Prostate gland (tissue), 2 donors: ENCODE measurements at regions not wholly inside any gene's neighbourhood (a gene's known extent, or its start where the extent isn't known, plus 50 kb on each side); places are given as distances from the start of the nearest gene placed in this dataset.

Experiments
- DNase-seq: peaks from one replicate; pipeline ENCODE4 v3.0.0-alpha.2; 2019; ENCODE audit warnings: low spot score
- H3K27ac ChIP-seq, 2 donors: fragments of 200-600 bp; sonication (generic); 2 replicates each; pipeline ENCODE4 v1.5.1; 2017 to 2019
- H3K27me3 ChIP-seq: fragments of 200-600 bp; sonication (generic); replicated peaks from 2 replicates; pipeline ENCODE4 v1.5.1; 2019; ENCODE audit not compliant: insufficient read depth
- H3K36me3 ChIP-seq, 2 donors: fragments of 200-600 bp; sonication (generic); 1 replicate in 1 of 2; 2 replicates in 1 of 2; pipeline versions ENCODE4 v1.5.1 to v1.8.1; 2017 to 2019
- H3K4me1 ChIP-seq: fragments of 200-600 bp; sonication (generic); replicated peaks from 2 replicates; pipeline ENCODE4 v1.5.1; 2019
- H3K4me3 ChIP-seq, 2 donors: fragments of 200-600 bp; sonication (generic); 2 replicates each; pipeline ENCODE4 v1.5.1; 2017 to 2019
- H3K9me3 ChIP-seq: fragments of 200-600 bp; sonication (generic); 2 replicates; pipeline ENCODE4 v1.5.1; 2017
- CTCF ChIP-seq, 4 experiments: fragments of 200-600 bp in 2 of 4; fragments of 450-650 bp in 2 of 4; sonication (generic) in 2 of 4; IDR thresholded peaks; 1 replicate in 3 of 4; 2 replicates in 1 of 4; pipeline ENCODE4 v1.5.1; 2016 to 2019; ENCODE audit warnings: antibody characterized with exemption in 4 of 4, mild to moderate bottlenecking in 2 of 4, moderate library complexity in 2 of 4
- POLR2A ChIP-seq: fragments of 450-650 bp; IDR thresholded peaks from one replicate; pipeline ENCODE4 v1.6.1; 2016; ENCODE audit warnings: antibody characterized with exemption, mild to moderate bottlenecking
- POLR2AphosphoS5 ChIP-seq: sonication (generic); formaldehyde crosslinking; IDR thresholded peaks from one replicate; pipeline ENCODE4 v1.6.1; 2017; ENCODE audit warnings: antibody characterized with exemption
- WGBS: methylation state at CpG from one replicate; pipeline ENCODE4 v1.1.5; 2018; 5-methylcytosine and 5-hydroxymethylcytosine counted together
- intact Hi-C: fragments of 100-400 bp; cut with DNase I; formaldehyde crosslinking; loops from one replicate; pipeline ENCODE4 v1.14.2; 2022

GRCh38 chr1:239792157-239792556 is 299.5 kb upstream of the FMN2 start:
- H3K36me3 ChIP-seq = no peaks in the 10 kb centered on the region
- H3K27me3 ChIP-seq = no peaks in the 10 kb centered on the region
- intact Hi-C loops = no loop called here
- no peaks in the 10 kb centered on the region for H3K9me3 ChIP-seq
- no peaks in the 10 kb centered on the region for H3K4me1 ChIP-seq
- no peak overlapping the region for H3K27ac ChIP-seq
- DNase-seq = no peak
- H3K4me3 ChIP-seq = no peak overlapping the region
- TF ChIP-seq CTCF (IDR thresholded peaks at IDR 0.05) (no peak), POLR2A (no peak), POLR2AphosphoS5 (no peak)

GRCh38 chr1:239795304-239795703 is 296.4 kb upstream of the FMN2 start:
- Histone ChIP-seq H3K4me1 (no peaks in the 10 kb centered on the region), H3K9me3 (no peaks in the 10 kb centered on the region), H3K36me3 (no peaks in the 10 kb centered on the region), H3K4me3 (no peak overlapping the region), H3K27me3 (no peaks in the 10 kb centered on the region), H3K27ac (no peak overlapping the region)
- intact Hi-C loops = no loop called here
- DNase-seq = no peak
- WGBS = 34% methylated on average over 3 of the region's 3 CpGs
- TF ChIP-seq CTCF (IDR thresholded peaks at IDR 0.05) (no peak), POLR2A (no peak), POLR2AphosphoS5 (no peak)

GRCh38 chr1:239799617-239800016 is 292.1 kb upstream of the FMN2 start:
- H3K4me3 ChIP-seq = no peak overlapping the region
- intact Hi-C loops = no loop called here
- no peak for DNase-seq
- no peaks in the 10 kb centered on the region for H3K4me1 ChIP-seq
- WGBS = 72% methylated on average over 3 of the region's 3 CpGs
- no peak overlapping the region for H3K27ac ChIP-seq
- H3K27me3 ChIP-seq = no peaks in the 10 kb centered on the region
- no peaks in the 10 kb centered on the region for H3K36me3 ChIP-seq
- no peak for TF ChIP-seq POLR2AphosphoS5
- no peak for TF ChIP-seq CTCF (IDR thresholded peaks at IDR 0.05)
- no peak for TF ChIP-seq POLR2A
- no peaks in the 10 kb centered on the region for H3K9me3 ChIP-seq

- H3K9me3 ChIP-seq = no peaks in the 10 kb centered on the region
- intact Hi-C loops = no loop called here
- H3K27ac ChIP-seq = no peak overlapping the region
- 93% methylated on average over 3 of the region's 3 CpGs for WGBS
- no peaks in the 10 kb centered on the region for H3K36me3 ChIP-seq
- no peaks in the 10 kb centered on the region for H3K27me3 ChIP-seq
- no peak overlapping the region for H3K4me3 ChIP-seq
- no peak for TF ChIP-seq POLR2A
- no peak for TF ChIP-seq CTCF (IDR thresholded peaks at IDR 0.05)
- TF ChIP-seq POLR2AphosphoS5 = no peak
- DNase-seq = no peak
- no peaks in the 10 kb centered on the region for H3K4me1 ChIP-seq
Observed at GRCh38 chr1:239800861-239801260, 290.8 kb upstream of the FMN2 start.

GRCh38 chr1:239802275-239802674 is 289.4 kb upstream of the FMN2 start:
- no peak overlapping the region for H3K27ac ChIP-seq
- WGBS = 89% methylated on average over 3 of the region's 3 CpGs
- intact Hi-C loops = no loop called here

More at GRCh38 chr1:239802275-239802674, 289.4 kb upstream of the FMN2 start:
- TF ChIP-seq CTCF (IDR thresholded peaks at IDR 0.05) (no peak), POLR2AphosphoS5 (no peak), POLR2A (no peak)
- Histone ChIP-seq H3K9me3 (no peaks in the 10 kb centered on the region), H3K4me1 (no peaks in the 10 kb centered on the region), H3K27me3 (no peaks in the 10 kb centered on the region), H3K4me3 (no peak overlapping the region), H3K36me3 (no peaks in the 10 kb centered on the region)
- DNase-seq = no peak
